ENCODE measurements at regions not wholly inside any gene's neighbourhood (a gene's known extent, or its start where the extent isn't known, plus 50 kb on each side); places are given as distances from the start of the nearest gene placed in this dataset.
"Not testable (repeated sequence)": the region's sequence is repeated elsewhere in the genome, so short reads cannot be mapped to it uniquely, and the experiment has no call there.

DNA sequence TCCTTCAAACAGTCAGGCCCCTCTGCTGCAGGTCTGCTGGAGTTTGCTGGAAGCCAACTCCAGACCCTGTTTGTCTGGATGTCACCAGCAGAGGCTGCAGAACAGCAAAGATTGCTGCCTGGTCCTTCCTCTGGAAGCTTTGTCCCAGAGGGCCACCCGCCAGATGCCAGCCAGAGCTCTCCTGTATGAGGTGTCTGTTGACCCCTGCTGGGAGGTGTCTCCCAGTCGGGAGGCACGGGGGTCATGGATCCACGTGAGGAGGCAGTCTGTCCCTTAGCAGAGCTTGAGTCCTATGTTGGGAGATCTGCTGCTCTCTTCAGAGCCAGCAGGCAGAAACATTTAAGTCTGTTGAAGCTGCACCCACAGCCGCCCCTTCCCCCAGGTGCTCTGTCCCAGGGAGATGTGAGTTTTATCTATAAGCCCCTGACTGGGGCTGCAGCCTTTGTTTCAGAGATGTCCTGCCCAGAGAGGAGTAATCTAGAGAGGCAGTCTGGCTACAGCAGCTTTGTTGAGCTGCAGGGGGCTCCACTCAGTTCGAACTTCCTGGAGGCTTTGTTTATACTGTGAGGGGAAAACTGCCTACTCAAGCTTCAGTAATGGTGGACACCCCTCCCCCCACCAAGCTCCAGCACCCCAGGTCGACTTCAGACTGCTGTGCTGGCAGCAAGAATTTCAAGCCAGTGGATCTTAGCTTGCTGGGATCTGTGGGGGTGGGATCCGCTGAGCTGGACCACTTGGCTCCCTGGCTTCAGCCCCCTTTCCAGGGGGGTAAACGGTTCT, 72.1 kb downstream of the OGFRL1 start:
- H3K4me3 Mint-ChIP-seq; H3K4me1 Mint-ChIP-seq (ENCODE audit: low read depth); H3K27ac Mint-ChIP-seq; H3K36me3 Mint-ChIP-seq (ENCODE audit: low read depth); H3K9me3 Mint-ChIP-seq: not testable (repeated sequence)
- H3K27me3 Mint-ChIP-seq = peaks cover 21% of the 10 kb centered on the region

DNA sequence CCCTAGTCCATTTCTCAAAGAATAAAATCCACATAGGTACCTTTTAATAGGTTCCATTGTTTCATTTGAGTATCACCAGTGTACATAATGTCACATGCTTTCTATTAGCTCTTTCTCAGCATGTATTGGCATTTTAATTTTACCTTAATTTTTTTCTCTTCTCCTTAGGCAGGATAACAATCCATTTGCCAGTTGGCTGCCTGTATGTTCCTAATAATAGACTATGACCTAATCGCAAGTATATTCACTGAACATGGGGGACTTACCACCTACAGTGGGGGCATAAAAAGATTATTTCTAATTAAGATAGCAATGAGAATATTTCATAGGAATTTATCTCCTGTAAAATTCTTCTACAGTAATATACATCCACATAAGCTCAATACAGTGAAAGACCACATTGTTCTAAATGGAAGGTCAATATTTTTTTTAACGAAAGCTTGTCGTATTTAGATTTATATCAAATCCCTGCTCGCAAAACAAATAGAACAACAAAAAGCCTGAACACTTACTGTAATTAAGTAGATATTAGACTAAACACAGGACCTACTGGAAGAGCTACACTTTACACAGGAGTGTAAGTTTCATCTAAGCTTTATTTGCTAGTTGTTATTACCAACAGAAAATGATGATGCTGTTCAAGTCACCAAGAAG, 76.4 kb downstream of the OGFRL1 start:
- H3K4me3 Mint-ChIP-seq = no peak overlapping the region
- no peak overlapping the region for H3K27ac Mint-ChIP-seq
- peaks cover 8% of the 10 kb centered on the region for H3K27me3 Mint-ChIP-seq
- H3K4me1 Mint-ChIP-seq (ENCODE audit: low read depth) = peaks cover 8% of the 10 kb centered on the region
- no peaks in the 10 kb centered on the region for H3K36me3 Mint-ChIP-seq (ENCODE audit: low read depth)
- no peaks in the 10 kb centered on the region for H3K9me3 Mint-ChIP-seq

DNA sequence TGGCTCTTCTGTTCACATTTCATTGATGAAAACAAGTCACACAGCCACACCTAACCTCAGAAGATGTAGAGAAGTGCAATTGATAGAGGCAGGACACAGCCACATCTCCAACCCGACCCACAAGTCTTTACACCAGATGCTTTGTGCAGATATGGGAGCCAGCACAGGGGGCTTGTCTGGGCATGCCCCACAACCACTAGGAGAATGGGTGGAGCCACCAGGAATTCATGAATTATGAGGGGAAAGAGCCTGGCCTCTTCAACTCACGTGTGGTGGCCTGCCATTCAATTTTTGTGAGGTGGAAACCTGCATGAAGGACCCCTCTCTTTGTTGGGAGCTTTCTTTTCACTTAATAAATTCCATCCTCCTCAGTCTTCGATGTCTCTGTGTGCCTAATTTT, 79.1 kb downstream of the OGFRL1 start:
- no peak overlapping the region for H3K4me3 Mint-ChIP-seq
- no peaks in the 10 kb centered on the region for H3K9me3 Mint-ChIP-seq
- H3K36me3 Mint-ChIP-seq (ENCODE audit: low read depth) = no peaks in the 10 kb centered on the region

DNA sequence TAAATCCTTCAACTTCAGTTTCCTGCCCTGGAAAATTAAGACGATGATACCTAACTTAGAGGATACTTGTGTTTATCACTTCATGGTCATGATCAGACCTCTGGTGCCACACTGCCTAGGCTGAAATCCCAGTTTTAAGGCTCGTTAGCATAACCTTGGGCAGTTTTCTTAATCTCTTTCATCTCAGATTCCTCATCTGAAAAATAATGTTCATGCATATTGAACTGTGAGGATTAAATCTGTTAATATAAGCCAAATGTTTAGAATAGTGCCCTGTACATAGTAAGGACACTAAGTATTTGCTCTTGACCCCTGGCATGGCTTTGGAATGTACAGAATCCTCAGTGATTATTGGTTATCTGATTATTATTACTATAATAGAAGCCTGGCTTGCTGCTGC, 79.7 kb downstream of the OGFRL1 start:
- Mint-ChIP-seq H3K9me3 (no peaks in the 10 kb centered on the region), H3K27ac (no peak overlapping the region), H3K4me1 (ENCODE audit: low read depth) (peaks cover 8% of the 10 kb centered on the region), H3K4me3 (no peak overlapping the region), H3K27me3 (no peaks in the 10 kb centered on the region), H3K36me3 (ENCODE audit: low read depth) (no peaks in the 10 kb centered on the region)

More for the DNA sequence above, 79.1 kb downstream of the OGFRL1 start:
- Mint-ChIP-seq H3K4me1 (ENCODE audit: low read depth) (peaks cover 8% of the 10 kb centered on the region), H3K27ac (no peak overlapping the region), H3K27me3 (peaks cover under 1% of the 10 kb centered on the region)

DNA sequence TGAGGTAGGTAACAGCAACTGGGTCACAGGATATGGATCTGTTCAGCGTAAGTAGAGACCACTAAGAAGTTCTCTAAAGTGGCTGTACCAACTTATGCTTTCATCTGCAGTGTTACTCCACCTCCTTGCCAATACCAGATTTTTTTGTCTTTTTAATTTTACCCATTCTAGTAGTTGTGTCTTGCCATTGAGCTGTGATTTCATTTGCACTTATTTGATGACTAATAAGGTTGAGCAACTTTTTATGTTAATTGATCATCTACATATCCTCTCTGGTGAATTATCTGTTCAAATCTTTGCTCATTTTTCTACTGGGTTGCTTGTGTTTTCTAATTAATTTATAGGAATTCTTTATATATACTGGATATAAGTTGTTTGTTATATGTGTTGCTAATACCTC, 82.9 kb downstream of the OGFRL1 start:
- Mint-ChIP-seq H3K27ac (no peak overlapping the region), H3K9me3 (no peaks in the 10 kb centered on the region), H3K4me3 (no peak overlapping the region), H3K4me1 (ENCODE audit: low read depth) (peaks cover 2% of the 10 kb centered on the region), H3K27me3 (peaks cover 10% of the 10 kb centered on the region), H3K36me3 (ENCODE audit: low read depth) (no peaks in the 10 kb centered on the region)

DNA sequence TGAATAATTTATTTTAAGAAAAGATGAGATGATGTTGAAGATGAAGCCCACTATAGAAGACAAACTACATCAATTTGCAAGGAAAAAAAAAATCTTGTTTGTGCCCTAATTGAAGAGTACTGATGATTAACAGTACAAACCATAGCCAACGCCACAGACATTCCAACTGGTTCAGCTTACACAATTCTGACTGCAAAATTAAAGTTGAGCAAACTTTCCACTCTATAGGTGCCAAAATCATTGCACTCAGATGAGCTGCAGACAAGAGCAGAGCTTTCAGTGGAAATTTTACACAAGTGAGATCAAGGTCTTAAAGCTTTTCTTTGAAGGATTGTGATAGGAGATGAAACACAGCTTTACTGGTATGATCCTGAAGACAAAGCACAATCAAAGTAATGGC, 85.3 kb downstream of the OGFRL1 start:
- H3K27ac Mint-ChIP-seq = no peak overlapping the region
- H3K4me1 Mint-ChIP-seq (ENCODE audit: low read depth) = no peaks in the 10 kb centered on the region
- H3K27me3 Mint-ChIP-seq = peaks cover 11% of the 10 kb centered on the region
- no peaks in the 10 kb centered on the region for H3K9me3 Mint-ChIP-seq
- H3K36me3 Mint-ChIP-seq (ENCODE audit: low read depth) = no peaks in the 10 kb centered on the region
- H3K4me3 Mint-ChIP-seq = no peak overlapping the region

DNA sequence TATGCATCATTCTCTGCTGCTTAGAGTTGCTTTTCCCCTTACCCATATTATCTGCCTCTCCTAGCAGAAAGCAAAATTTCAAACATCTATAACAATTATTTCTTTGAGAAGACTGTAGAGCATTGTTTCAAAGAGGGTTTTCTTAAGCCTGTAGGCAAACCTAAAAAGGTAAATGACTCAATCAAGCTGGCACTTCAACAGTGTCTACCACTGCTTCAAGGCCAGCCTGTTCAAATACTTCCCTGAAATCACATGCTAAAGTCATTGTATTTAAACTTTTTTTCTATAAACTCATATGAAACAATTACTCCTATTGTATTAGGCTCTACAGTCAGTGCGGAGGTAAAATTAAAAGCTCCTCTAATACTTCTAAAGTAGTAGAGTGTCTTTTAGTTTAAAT, 87.1 kb downstream of the OGFRL1 start:
- no peaks in the 10 kb centered on the region for H3K4me1 Mint-ChIP-seq (ENCODE audit: low read depth)
- no peaks in the 10 kb centered on the region for H3K9me3 Mint-ChIP-seq
- H3K36me3 Mint-ChIP-seq (ENCODE audit: low read depth) = no peaks in the 10 kb centered on the region
- H3K27me3 Mint-ChIP-seq = peaks cover 12% of the 10 kb centered on the region
- H3K4me3 Mint-ChIP-seq = no peak overlapping the region
- H3K27ac Mint-ChIP-seq = no peak overlapping the region

DNA sequence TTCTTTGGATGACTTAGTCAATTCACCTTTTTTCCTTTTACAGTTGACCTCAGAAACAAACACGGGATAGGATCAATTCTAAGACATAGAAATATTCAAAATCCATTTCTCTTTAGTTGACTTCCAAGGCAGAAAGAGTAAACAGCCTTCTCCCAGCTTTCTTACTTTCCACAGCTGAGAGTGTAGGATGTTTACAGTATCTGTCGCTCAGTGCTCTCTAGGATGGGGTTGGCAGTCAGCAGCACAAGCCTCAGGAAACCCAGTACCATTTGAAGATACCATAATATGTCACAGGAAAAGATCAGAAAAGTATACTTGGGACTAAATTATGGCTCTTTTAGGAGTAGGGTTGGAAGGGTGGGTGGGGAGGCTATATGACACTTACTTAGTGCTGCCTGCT, 88.2 kb downstream of the OGFRL1 start:
- Mint-ChIP-seq H3K9me3 (no peaks in the 10 kb centered on the region), H3K27ac (no peak overlapping the region), H3K36me3 (ENCODE audit: low read depth) (no peaks in the 10 kb centered on the region), H3K27me3 (peaks cover 14% of the 10 kb centered on the region), H3K4me1 (ENCODE audit: low read depth) (no peaks in the 10 kb centered on the region), H3K4me3 (no peak overlapping the region)

DNA sequence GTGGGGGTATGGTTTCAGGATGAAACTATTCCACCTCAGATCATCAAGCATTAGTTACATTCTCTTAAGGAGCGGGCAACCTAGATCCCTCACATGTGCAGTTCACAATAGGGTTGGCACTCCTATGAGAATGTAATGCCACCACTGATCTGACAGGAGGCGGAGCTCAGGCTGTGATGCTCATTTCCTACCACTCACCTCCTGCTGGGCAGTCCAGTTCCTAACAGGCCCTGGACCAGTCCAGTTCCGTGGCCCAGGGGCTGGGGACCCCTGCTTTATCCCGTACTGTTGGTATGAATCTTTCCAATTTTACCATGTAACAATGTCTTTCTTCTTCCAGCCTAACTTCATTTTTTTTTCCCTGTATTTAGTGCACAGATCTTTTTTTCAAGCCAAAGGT, 94.9 kb downstream of the OGFRL1 start:
- no peaks in the 10 kb centered on the region for H3K9me3 Mint-ChIP-seq
- H3K27ac Mint-ChIP-seq = no peak overlapping the region
- peaks cover 8% of the 10 kb centered on the region for H3K27me3 Mint-ChIP-seq
- no peaks in the 10 kb centered on the region for H3K36me3 Mint-ChIP-seq (ENCODE audit: low read depth)
- H3K4me3 Mint-ChIP-seq = no peak overlapping the region
- no peaks in the 10 kb centered on the region for H3K4me1 Mint-ChIP-seq (ENCODE audit: low read depth)

DNA sequence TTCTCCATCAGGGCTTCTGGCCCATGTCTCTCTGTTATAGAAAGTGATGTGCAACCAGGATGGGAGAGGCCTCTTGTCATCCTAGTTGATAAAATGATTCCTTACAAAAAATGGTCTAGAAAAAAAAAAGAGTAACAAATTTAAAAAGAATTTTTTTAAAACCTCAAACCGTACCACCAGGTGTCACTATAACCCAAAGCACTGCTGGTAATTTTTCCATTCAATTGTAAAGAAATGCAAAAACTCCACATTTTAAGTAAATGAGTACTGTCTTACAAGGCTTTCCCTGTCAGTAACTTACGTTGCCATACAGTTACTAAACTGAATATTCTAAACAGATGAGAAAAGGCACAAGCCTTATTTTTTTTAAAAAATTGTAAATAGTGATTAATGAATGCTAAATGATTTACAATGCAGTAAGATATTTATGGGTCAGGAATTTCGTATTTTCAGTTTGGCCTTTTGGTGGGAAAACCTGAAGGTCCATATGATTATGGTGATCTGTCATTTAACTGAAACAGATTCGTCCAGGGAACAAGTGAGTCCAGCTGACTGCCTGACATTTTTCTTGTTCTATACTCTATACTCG, 95.4 kb downstream of the OGFRL1 start:
- no peaks in the 10 kb centered on the region for H3K4me1 Mint-ChIP-seq (ENCODE audit: low read depth)
- H3K27ac Mint-ChIP-seq = no peak overlapping the region
- no peak overlapping the region for H3K4me3 Mint-ChIP-seq
- no peaks in the 10 kb centered on the region for H3K36me3 Mint-ChIP-seq (ENCODE audit: low read depth)
- peaks cover 8% of the 10 kb centered on the region for H3K27me3 Mint-ChIP-seq
- no peaks in the 10 kb centered on the region for H3K9me3 Mint-ChIP-seq

DNA sequence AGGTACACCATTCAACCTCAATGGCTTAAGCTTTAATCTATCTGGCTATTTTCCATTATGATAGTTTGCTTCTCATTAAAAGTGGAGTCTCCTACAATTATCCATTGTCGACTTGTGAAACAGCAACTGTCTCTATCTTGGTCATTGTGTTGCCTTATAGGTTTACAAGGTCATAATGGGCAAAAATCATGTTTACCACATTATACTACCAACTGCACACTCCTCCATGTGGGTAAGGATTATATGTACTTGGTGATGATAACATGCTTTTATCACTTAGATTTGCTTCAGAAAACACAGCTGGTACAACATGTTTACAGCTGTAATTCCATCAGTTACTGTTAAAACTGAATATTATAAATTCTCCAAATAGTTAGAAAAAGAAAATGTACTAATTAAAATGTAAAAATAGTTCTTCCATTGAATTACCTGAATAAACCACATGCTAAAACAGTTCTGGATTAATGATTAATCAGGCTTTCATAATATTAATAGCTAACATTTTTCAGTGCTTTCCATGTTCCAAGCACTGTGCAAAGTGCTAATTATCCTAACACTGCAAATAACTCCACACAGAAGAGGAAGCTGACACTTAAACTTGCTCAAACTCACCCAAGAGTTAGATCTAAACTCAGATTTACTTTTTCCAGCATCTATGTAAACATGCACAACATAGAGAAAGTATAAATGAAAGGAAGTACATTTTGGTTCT, 96.7 kb downstream of the OGFRL1 start:
- H3K27ac Mint-ChIP-seq = no peak overlapping the region
- H3K4me3 Mint-ChIP-seq = no peak overlapping the region
- no peaks in the 10 kb centered on the region for H3K9me3 Mint-ChIP-seq
- peaks cover 13% of the 10 kb centered on the region for H3K27me3 Mint-ChIP-seq
- no peaks in the 10 kb centered on the region for H3K36me3 Mint-ChIP-seq (ENCODE audit: low read depth)
- H3K4me1 Mint-ChIP-seq (ENCODE audit: low read depth) = no peaks in the 10 kb centered on the region

DNA sequence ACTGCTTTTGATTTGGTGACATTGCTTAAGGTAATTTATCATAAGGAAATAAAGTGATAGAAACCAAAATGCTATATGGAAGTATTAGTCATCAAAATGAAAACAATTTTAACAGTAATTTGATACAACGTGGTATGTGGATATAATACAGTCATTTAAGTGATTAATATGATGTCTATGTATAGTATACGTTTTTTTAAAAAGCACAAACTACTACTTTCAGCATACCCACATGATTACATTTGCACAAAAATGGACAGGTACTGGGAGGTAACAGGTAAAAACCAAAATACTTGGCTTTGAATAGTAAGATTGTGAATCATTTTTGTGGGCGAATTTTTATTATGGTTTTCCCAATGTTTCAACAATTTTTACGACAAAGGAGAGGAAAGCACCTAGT, 97.6 kb downstream of the OGFRL1 start:
- H3K27me3 Mint-ChIP-seq = peaks cover 10% of the 10 kb centered on the region
- H3K4me3 Mint-ChIP-seq = no peak overlapping the region
- no peaks in the 10 kb centered on the region for H3K4me1 Mint-ChIP-seq (ENCODE audit: low read depth)
- H3K9me3 Mint-ChIP-seq = no peaks in the 10 kb centered on the region
- no peaks in the 10 kb centered on the region for H3K36me3 Mint-ChIP-seq (ENCODE audit: low read depth)
- no peak overlapping the region for H3K27ac Mint-ChIP-seq

DNA sequence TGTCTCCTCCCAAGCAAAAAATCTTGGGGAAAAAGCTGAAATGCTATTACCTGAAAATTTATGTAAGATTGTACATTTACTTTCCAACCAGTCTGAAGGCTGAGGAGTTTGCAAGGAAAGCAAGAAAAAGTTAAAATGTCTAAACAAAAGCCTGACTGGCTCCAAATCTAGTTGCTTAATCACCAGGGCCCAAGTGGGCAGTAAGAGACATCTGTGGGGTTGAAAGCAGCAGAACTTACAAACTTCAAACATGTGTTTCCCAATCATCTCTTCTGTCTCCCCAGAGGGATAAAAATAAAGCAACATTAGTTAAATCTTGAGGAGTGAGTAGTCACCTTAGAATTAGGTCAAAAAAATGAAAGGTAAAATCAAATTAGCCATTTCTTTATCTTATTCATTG, 98.6 kb downstream of the OGFRL1 start:
- no peaks in the 10 kb centered on the region for H3K4me1 Mint-ChIP-seq (ENCODE audit: low read depth)
- no peaks in the 10 kb centered on the region for H3K36me3 Mint-ChIP-seq (ENCODE audit: low read depth)
- H3K27me3 Mint-ChIP-seq = peaks cover 17% of the 10 kb centered on the region
- H3K27ac Mint-ChIP-seq = no peak overlapping the region
- H3K4me3 Mint-ChIP-seq = no peak overlapping the region
- no peaks in the 10 kb centered on the region for H3K9me3 Mint-ChIP-seq

DNA sequence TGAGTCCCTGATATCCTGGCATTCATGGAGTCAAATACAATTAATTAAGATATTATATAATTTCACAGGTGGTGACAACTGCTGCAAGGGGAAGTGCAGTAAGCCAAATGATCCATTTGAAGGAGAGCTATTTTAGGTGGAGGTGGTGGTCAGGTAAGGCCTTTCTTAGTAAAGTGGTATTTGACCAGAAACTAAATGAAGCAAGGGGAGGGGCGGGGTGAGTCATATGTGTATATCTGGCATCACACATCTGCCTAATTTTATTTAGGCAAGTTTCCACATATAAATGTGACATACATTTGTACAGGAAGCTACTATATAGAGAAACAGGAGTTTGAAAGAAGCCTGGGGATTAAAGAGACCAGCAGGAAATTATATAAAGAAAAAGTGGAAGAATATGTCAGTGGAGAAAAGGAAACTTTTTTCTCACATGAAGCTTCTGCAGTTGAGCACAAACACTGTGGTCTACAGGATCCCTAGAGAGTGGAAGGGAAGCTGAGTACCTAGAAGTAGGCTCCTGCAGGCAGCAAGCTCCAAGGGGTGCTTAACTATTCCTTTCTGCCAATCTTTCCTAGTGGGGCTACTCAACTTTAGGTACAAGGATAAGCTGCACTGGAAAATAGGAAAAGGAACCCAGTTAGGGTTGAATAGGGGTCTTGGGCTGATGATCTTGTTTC, 99.6 kb downstream of the OGFRL1 start:
- H3K27me3 Mint-ChIP-seq = peaks cover 17% of the 10 kb centered on the region
- no peak overlapping the region for H3K27ac Mint-ChIP-seq
- H3K36me3 Mint-ChIP-seq (ENCODE audit: low read depth) = no peaks in the 10 kb centered on the region
- H3K9me3 Mint-ChIP-seq = no peaks in the 10 kb centered on the region
- H3K4me1 Mint-ChIP-seq (ENCODE audit: low read depth) = no peaks in the 10 kb centered on the region
- no peak overlapping the region for H3K4me3 Mint-ChIP-seq
